ENCODE measurements at regions not wholly inside any gene's neighbourhood (a gene's known extent, or its start where the extent isn't known, plus 50 kb on each side); places are given as distances from the start of the nearest gene placed in this dataset.

DNA sequence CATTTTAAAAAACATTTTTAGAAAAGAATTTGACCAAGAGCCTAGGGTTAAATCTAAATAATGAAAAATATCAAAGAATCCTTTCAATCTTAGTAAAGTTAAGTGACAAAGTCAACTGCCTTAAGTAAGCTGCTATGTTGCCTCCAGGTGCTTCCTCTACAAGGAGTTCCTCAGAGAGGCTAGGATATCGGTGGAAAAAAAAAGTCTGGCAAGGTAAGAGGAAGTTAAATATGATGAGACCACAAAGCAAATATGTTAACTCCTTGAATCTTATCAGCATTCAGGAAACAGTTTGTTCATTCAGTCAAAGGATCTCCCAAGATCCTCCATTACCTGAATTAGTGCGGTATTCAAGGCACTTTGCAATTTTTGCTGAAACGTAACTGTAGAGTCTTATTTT lies 563.5 kb downstream of the PTPRC start:
- Histone ChIP-seq H3K27me3 (no peaks in the 10 kb centered on the region), H3K4me1 (no peaks in the 10 kb centered on the region), H3K4me3 (no peak overlapping the region), H3K27ac (no peak overlapping the region), H3K36me3 (no peaks in the 10 kb centered on the region), H3K9me3 (no peaks in the 10 kb centered on the region)
- intact Hi-C loops (cut with DNase I) = no loop called here
- TF ChIP-seq, protein P1, sequence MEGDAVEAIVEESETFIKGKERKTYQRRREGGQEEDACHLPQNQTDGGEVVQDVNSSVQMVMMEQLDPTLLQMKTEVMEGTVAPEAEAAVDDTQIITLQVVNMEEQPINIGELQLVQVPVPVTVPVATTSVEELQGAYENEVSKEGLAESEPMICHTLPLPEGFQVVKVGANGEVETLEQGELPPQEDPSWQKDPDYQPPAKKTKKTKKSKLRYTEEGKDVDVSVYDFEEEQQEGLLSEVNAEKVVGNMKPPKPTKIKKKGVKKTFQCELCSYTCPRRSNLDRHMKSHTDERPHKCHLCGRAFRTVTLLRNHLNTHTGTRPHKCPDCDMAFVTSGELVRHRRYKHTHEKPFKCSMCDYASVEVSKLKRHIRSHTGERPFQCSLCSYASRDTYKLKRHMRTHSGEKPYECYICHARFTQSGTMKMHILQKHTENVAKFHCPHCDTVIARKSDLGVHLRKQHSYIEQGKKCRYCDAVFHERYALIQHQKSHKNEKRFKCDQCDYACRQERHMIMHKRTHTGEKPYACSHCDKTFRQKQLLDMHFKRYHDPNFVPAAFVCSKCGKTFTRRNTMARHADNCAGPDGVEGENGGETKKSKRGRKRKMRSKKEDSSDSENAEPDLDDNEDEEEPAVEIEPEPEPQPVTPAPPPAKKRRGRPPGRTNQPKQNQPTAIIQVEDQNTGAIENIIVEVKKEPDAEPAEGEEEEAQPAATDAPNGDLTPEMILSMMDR (IDR thresholded peaks at IDR 0.05) = no peak
- no peak for DNase-seq (ENCODE audit: low spot score in 2 of 2)

DNA sequence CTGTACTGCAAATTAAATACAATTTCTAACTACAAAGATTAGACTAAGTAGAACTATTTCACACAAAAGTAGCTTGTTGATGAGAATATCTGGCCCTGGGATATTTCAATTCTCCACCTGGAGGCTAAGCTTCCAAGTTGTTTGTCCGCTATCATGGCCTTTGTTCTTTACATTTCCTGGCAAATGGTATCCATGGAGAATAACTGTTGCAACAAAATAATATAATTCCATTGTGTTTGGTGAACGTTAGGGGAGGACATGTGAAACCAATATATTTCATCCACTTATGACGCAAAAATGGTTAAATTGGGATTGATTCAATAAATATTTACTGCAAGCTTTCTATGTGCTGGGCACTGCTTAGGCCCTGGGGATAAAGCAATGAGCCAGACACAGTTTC lies 565.4 kb downstream of the PTPRC start:
- no peak for DNase-seq (ENCODE audit: low spot score in 2 of 2)
- intact Hi-C loops (cut with DNase I) = no loop called here
- Histone ChIP-seq H3K27ac (no peak overlapping the region), H3K27me3 (no peaks in the 10 kb centered on the region), H3K36me3 (no peaks in the 10 kb centered on the region), H3K4me1 (no peaks in the 10 kb centered on the region), H3K4me3 (no peak overlapping the region), H3K9me3 (no peaks in the 10 kb centered on the region)
- TF ChIP-seq, protein P1 (IDR thresholded peaks at IDR 0.05) = no peak

DNA sequence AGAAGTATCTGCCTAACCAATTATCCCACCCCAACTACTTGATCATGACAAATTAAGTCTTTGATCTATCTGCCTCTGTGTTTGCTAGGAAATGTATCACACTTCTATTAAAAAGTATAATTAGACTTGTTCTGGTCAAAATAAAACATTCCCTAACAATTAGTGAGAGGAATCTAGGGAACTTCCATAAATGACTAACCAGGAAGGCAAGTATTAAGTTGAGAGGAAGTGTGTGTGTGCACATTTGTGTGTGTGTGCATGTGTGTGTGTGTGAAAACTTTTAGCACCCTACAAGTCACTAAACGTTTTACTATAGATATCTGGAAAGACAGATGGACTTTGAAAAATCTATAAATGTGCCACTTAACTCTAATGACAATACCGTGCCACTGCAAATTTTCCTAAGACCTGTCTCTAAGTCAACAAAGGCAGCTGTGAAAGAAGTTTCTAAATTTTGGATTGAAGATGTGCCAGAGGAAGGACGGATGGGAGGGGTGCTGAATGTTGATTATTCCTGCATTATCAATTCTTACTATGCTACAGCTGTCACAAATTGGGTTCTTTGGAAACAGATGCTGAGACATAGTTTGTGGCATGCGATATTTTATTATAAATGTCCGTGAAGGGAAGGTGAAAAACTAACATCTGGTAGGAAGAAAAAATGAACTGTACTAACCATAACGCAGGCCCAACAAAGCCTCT lies 567.1 kb downstream of the PTPRC start:
- no peak for DNase-seq (ENCODE audit: low spot score in 2 of 2)
- H3K27ac ChIP-seq = no peak overlapping the region
- no peak overlapping the region for H3K4me3 ChIP-seq
- TF ChIP-seq, protein P1 (IDR thresholded peaks at IDR 0.05) = no peak
- H3K36me3 ChIP-seq = no peaks in the 10 kb centered on the region
- no peaks in the 10 kb centered on the region for H3K27me3 ChIP-seq
- no peaks in the 10 kb centered on the region for H3K9me3 ChIP-seq
- intact Hi-C loops (cut with DNase I) = no loop called here
- no peaks in the 10 kb centered on the region for H3K4me1 ChIP-seq

DNA sequence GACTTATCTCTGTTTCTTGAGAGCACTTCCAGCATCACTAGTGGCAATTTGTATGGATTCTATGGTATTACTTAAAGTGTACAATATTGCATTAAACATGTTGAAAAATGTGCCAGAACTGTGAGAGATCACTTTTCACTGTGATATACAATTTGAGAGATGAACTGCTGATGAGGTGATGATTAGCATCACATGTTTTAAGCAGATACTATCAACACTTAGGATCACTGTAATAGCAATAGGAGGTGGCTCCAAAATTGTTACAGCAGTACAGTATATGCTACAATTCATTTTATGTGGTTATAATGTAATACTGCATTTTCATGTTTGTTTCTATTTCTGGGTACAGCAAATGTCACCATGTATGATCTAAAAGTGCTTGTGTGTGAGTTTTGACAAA lies 570.0 kb downstream of the PTPRC start:
- H3K36me3 ChIP-seq = no peaks in the 10 kb centered on the region
- intact Hi-C loops (cut with DNase I) = no loop called here
- TF ChIP-seq, protein P1 (IDR thresholded peaks at IDR 0.05) = no peak
- H3K9me3 ChIP-seq = no peaks in the 10 kb centered on the region
- H3K27me3 ChIP-seq = no peaks in the 10 kb centered on the region
- no peak overlapping the region for H3K4me3 ChIP-seq
- no peak for DNase-seq (ENCODE audit: low spot score in 2 of 2)
- no peaks in the 10 kb centered on the region for H3K4me1 ChIP-seq
- no peak overlapping the region for H3K27ac ChIP-seq

DNA sequence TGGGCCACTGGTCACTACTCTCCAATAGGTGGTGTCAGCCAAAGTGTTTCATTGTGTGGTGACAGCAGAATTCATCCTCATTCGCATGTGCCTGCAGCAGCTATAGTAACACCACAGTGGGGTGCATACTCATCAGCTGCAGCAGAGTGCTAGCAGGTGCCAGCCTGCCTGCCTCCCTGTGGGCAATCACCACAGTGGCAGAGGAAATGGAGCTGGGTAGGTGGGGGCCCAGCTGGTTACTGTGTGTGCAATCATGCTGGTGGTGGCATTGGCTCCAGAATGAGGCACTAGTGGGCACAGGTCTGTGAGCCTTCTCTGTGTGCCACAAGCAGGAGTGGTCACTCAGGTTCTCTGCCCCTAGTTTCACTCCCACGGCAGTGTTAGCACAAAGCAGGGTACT lies 579.2 kb downstream of the PTPRC start:
- H3K4me3 ChIP-seq = no peak overlapping the region
- H3K9me3 ChIP-seq = no peaks in the 10 kb centered on the region
- H3K4me1 ChIP-seq = no peaks in the 10 kb centered on the region
- H3K36me3 ChIP-seq = no peaks in the 10 kb centered on the region
- TF ChIP-seq, protein P1 (IDR thresholded peaks at IDR 0.05) = no peak
- intact Hi-C loops (cut with DNase I) = no loop called here
- no peaks in the 10 kb centered on the region for H3K27me3 ChIP-seq
- no peak overlapping the region for H3K27ac ChIP-seq
- DNase-seq (ENCODE audit: low spot score in 2 of 2) = no peak

DNA sequence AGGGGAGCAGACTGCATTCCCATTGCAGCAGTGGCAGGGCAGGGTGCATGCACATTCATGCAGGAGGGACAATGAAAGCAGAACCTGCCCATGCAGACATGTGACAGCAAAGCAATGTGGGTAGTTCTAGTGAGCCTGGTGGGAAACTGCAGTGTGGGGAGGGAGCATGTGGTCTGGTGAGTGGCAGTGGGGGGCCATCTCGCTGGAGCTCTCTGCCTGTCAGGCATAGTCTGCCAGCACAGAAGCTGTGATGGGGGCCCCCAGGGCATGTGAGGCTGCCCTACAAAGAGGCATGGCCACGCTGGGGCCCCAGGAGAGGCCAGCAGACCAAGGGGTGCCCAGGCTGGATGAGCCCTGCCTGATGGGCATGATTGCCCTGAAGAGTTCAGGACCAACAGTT lies 579.7 kb downstream of the PTPRC start:
- TF ChIP-seq, protein P1 (IDR thresholded peaks at IDR 0.05) = no peak
- Histone ChIP-seq H3K9me3 (no peaks in the 10 kb centered on the region), H3K4me3 (no peak overlapping the region), H3K27me3 (no peaks in the 10 kb centered on the region), H3K4me1 (no peaks in the 10 kb centered on the region), H3K27ac (no peak overlapping the region), H3K36me3 (no peaks in the 10 kb centered on the region)
- no peak for DNase-seq (ENCODE audit: low spot score in 2 of 2)
- intact Hi-C loops (cut with DNase I) = no loop called here

Measured in ascending aorta (tissue), 2 donors.